SK-N-SH treated with all-trans-retinoic acid at 6 μM for 48 hours (cell line): ENCODE measurements at regions not wholly inside any gene's neighbourhood (a gene's known extent, or its start where the extent isn't known, plus 50 kb on each side); places are given as distances from the start of the nearest gene placed in this dataset.

Experiments used
- ATAC-seq: fragments of 200-7000 bp; cut with Tn5 transposase; 3 replicates; pipeline ENCODE4 v1.9.1; 2020; ENCODE audit warnings: mild to moderate bottlenecking, moderate library complexity
- ARNTL ChIP-seq: fragments of 450-650 bp; formaldehyde crosslinking; IDR thresholded peaks from 2 replicates; pipeline ENCODE4 v1.5.0; 2020; ENCODE audit warnings: low read depth, mild to moderate bottlenecking, moderate library complexity, borderline replicate concordance
- CSDC2 ChIP-seq: fragments of 250-450 bp; sonication (Bioruptor Pico); IDR thresholded peaks from 2 replicates; pipeline ENCODE4 v1.5.0; 2020; ENCODE audit warnings: mild to moderate bottlenecking, moderate library complexity
- CSRNP3 ChIP-seq: fragments of 250-450 bp; sonication (Bioruptor Pico); IDR thresholded peaks from 2 replicates; pipeline ENCODE4 v1.5.1; 2021; ENCODE audit warnings: mild to moderate bottlenecking, moderate library complexity
- ESRRG ChIP-seq: fragments of 250-450 bp; sonication (Bioruptor Pico); IDR thresholded peaks from 2 replicates; pipeline ENCODE4 v1.6.1; 2021; ENCODE audit warnings: mild to moderate bottlenecking
- GLIS3 ChIP-seq: fragments of 250-450 bp; sonication (Bioruptor Pico); IDR thresholded peaks from 2 replicates; pipeline ENCODE4 v1.5.0; 2020; ENCODE audit warnings: mild to moderate bottlenecking, moderate library complexity
- ISL1 ChIP-seq: fragments of 250-450 bp; sonication (Bioruptor Pico); IDR thresholded peaks from 2 replicates; pipeline ENCODE4 v2.1.2; 2022; ENCODE audit warnings: mild to moderate bottlenecking, moderate library complexity
- OSR1 ChIP-seq: fragments of 250-450 bp; sonication (Bioruptor Pico); IDR thresholded peaks from 2 replicates; pipeline ENCODE4 v1.8.0; 2022; ENCODE audit warnings: moderate library complexity, mild to moderate bottlenecking, inconsistent platforms
- PATZ1 ChIP-seq: fragments of 250-450 bp; sonication (Bioruptor Pico); IDR thresholded peaks from 2 replicates; pipeline ENCODE4 v1.8.0; 2020; ENCODE audit warnings: mild to moderate bottlenecking, moderate library complexity, borderline replicate concordance
- PPARA ChIP-seq: fragments of 250-450 bp; sonication (Bioruptor Pico); IDR thresholded peaks from 2 replicates; pipeline ENCODE4 v1.5.0; 2020; ENCODE audit warnings: mild to moderate bottlenecking, borderline replicate concordance
- RARB ChIP-seq: fragments of 250-450 bp; sonication (Bioruptor Pico); IDR thresholded peaks from 2 replicates; pipeline ENCODE4 v1.8.0; 2021; ENCODE audit warnings: mild to moderate bottlenecking, moderate library complexity
- SNAI2 ChIP-seq: fragments of 250-450 bp; sonication (Bioruptor Pico); IDR thresholded peaks from 2 replicates; pipeline ENCODE4 v1.5.0; 2020; ENCODE audit warnings: mild to moderate bottlenecking, moderate library complexity
- TCF4 ChIP-seq: fragments of 250-450 bp; sonication (Bioruptor Pico); IDR thresholded peaks from 2 replicates; pipeline ENCODE4 v1.8.0; 2021; ENCODE audit warnings: mild to moderate bottlenecking, moderate library complexity, borderline replicate concordance
- TOX ChIP-seq: fragments of 250-450 bp; sonication (Bioruptor Pico); IDR thresholded peaks from 2 replicates; pipeline ENCODE4 v1.8.0; 2021; ENCODE audit warnings: mild to moderate bottlenecking, moderate library complexity, borderline replicate concordance
- TSHZ2 ChIP-seq: fragments of 250-450 bp; sonication (Bioruptor Pico); IDR thresholded peaks from 2 replicates; pipeline ENCODE4 v1.5.0; 2020; ENCODE audit warnings: mild to moderate bottlenecking, moderate library complexity
- ZC3H10 ChIP-seq: fragments of 250-450 bp; sonication (Bioruptor Pico); IDR thresholded peaks from 2 replicates; pipeline ENCODE4 v1.5.1; 2021; ENCODE audit warnings: mild to moderate bottlenecking, moderate library complexity
- ZFP3 ChIP-seq: fragments of 250-450 bp; sonication (Bioruptor Pico); IDR thresholded peaks from 2 replicates; pipeline ENCODE4 v1.5.0; 2020; ENCODE audit warnings: mild to moderate bottlenecking, moderate library complexity
- ZFP30 ChIP-seq: fragments of 450-650 bp; formaldehyde crosslinking; IDR thresholded peaks from 2 replicates; pipeline ENCODE4 v1.5.0; 2022; ENCODE audit warnings: mild to moderate bottlenecking, moderate library complexity
- ZNF565 ChIP-seq: fragments of 450-650 bp; formaldehyde crosslinking; conservative IDR thresholded peaks from 2 replicates; pipeline ENCODE4 v1.5.0; 2020; ENCODE audit warnings: low read depth, mild to moderate bottlenecking, moderate library complexity
- ZNF70 ChIP-seq: fragments of 450-650 bp; formaldehyde crosslinking; IDR thresholded peaks from 2 replicates; pipeline ENCODE4 v1.5.0; 2020; ENCODE audit warnings: mild to moderate bottlenecking, moderate library complexity
- ZNF8 ChIP-seq: fragments of 450-650 bp; formaldehyde crosslinking; IDR thresholded peaks from 2 replicates; pipeline ENCODE4 v1.5.0; 2020; ENCODE audit warnings: mild to moderate bottlenecking, moderate library complexity
- TF ChIP-seq, protein P1 (sequence below): fragments of 250-450 bp; sonication (Bioruptor Pico); IDR thresholded peaks from 2 replicates; pipeline ENCODE4 v1.5.1; 2020; ENCODE audit warnings: low read depth, mild to moderate bottlenecking, moderate library complexity
- TF ChIP-seq, protein P2 (sequence below): fragments of 250-450 bp; sonication (Bioruptor Pico); IDR thresholded peaks from 2 replicates; pipeline ENCODE4 v1.8.0; 2021; ENCODE audit warnings: low read depth, mild to moderate bottlenecking, moderate library complexity, borderline replicate concordance

- no peak for ATAC-seq
- TF ChIP-seq ISL1 (no peak), ZC3H10 (CRISPR knock-in tag) (no peak), SNAI2 (CRISPR knock-in tag) (no peak), GLIS3 (no peak), ZNF8 (CRISPR knock-in tag) (no peak), PPARA (CRISPR knock-in tag) (no peak), OSR1 (CRISPR knock-in tag) (no peak), ZNF565 (CRISPR knock-in tag) (no peak), ESRRG (CRISPR knock-in tag) (no peak), ARNTL (CRISPR knock-in tag) (no peak)
- TF ChIP-seq, protein P1, sequence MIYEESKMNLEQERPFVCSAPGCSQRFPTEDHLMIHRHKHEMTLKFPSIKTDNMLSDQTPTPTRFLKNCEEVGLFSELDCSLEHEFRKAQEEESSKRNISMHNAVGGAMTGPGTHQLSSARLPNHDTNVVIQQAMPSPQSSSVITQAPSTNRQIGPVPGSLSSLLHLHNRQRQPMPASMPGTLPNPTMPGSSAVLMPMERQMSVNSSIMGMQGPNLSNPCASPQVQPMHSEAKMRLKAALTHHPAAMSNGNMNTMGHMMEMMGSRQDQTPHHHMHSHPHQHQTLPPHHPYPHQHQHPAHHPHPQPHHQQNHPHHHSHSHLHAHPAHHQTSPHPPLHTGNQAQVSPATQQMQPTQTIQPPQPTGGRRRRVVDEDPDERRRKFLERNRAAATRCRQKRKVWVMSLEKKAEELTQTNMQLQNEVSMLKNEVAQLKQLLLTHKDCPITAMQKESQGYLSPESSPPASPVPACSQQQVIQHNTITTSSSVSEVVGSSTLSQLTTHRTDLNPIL (CRISPR knock-in tag), result no peak
Measured at GRCh38 chr5:39569857-39570256, 145.1 kb upstream of the DAB2 start.

DNA sequence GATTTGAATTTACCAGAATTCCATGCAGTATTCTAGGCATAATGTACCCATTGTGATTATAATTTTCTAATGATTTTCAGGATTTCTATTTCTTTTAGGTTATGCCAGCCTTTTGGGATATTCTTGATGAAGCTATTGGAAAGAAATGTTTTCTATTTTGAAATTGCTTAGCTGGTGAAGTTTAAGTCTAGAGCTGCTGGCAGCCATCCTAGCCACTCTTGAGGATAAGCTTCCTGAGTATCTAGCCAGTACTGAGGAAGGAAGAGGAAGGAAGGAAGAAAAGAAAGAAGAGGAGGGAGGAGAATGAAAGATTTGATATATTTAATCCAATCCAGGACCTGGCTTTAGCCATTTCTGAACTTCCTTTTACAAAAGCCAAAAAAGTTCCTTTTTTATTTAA is 142.1 kb upstream of the DAB2 start:
- no peak for ATAC-seq
- TF ChIP-seq OSR1 (CRISPR knock-in tag) (no peak), ARNTL (CRISPR knock-in tag) (no peak), GLIS3 (no peak), ZNF70 (CRISPR knock-in tag) (no peak), ZNF8 (CRISPR knock-in tag) (no peak), ISL1 (no peak), TOX (no peak), PPARA (CRISPR knock-in tag) (no peak), TCF4 (no peak), SNAI2 (CRISPR knock-in tag) (no peak), ZNF565 (CRISPR knock-in tag) (no peak), RARB (CRISPR knock-in tag) (no peak), ESRRG (CRISPR knock-in tag) (no peak), PATZ1 (no peak)
- TF ChIP-seq, protein P1 (CRISPR knock-in tag), result no peak

- TF ChIP-seq ZNF565 (CRISPR knock-in tag), result no peak
- no peak for TF ChIP-seq ZFP30
- no peak for TF ChIP-seq CSRNP3 (CRISPR knock-in tag)
- TF ChIP-seq ZNF8 (CRISPR knock-in tag), result no peak
- no peak for TF ChIP-seq GLIS3
- TF ChIP-seq ZNF70 (CRISPR knock-in tag), result no peak
- TF ChIP-seq CSDC2 (CRISPR knock-in tag), result no peak
- TF ChIP-seq SNAI2 (CRISPR knock-in tag), result no peak
- no peak for TF ChIP-seq PPARA (CRISPR knock-in tag)
- no peak for TF ChIP-seq TSHZ2 (CRISPR knock-in tag)
- no peak for TF ChIP-seq ESRRG (CRISPR knock-in tag)
- no peak for TF ChIP-seq ARNTL (CRISPR knock-in tag)
- TF ChIP-seq OSR1 (CRISPR knock-in tag), result no peak
- TF ChIP-seq TCF4, result no peak
- TF ChIP-seq ISL1, result no peak
- TF ChIP-seq PATZ1, result no peak
- TF ChIP-seq, protein P2, sequence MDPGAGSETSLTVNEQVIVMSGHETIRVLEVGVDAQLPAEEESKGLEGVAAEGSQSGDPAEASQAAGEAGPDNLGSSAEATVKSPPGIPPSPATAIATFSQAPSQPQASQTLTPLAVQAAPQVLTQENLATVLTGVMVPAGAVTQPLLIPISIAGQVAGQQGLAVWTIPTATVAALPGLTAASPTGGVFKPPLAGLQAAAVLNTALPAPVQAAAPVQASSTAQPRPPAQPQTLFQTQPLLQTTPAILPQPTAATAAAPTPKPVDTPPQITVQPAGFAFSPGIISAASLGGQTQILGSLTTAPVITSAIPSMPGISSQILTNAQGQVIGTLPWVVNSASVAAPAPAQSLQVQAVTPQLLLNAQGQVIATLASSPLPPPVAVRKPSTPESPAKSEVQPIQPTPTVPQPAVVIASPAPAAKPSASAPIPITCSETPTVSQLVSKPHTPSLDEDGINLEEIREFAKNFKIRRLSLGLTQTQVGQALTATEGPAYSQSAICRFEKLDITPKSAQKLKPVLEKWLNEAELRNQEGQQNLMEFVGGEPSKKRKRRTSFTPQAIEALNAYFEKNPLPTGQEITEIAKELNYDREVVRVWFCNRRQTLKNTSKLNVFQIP (CRISPR knock-in tag), result no peak
- TF ChIP-seq, protein P1 (CRISPR knock-in tag), result no peak
- TF ChIP-seq RARB (CRISPR knock-in tag), result no peak
- TF ChIP-seq ZFP3 (CRISPR knock-in tag), result no peak
- ATAC-seq, result no peak
Measured at GRCh38 chr5:39566029-39566428, 141.2 kb upstream of the DAB2 start.
